Fibroblast of lung (primary cell): ENCODE measurements at regions not wholly inside any gene's neighbourhood (a gene's known extent, or its start where the extent isn't known, plus 50 kb on each side); places are given as distances from the start of the nearest gene placed in this dataset.

ENCODE experiments used
- CTCF ChIP-seq, 2 donors: IDR thresholded peaks in 1 of 2; conservative IDR thresholded peaks in 1 of 2; 1 replicate in 1 of 2; 2 replicates in 1 of 2; pipeline ENCODE4 v1.5.1; 2011 to 2012; ENCODE audit warnings: low read length in 2 of 2, control low read depth in 1 of 2, inconsistent platforms in 1 of 2, low read depth in 1 of 2, mild to moderate bottlenecking in 1 of 2
- EZH2 ChIP-seq: IDR thresholded peaks from 2 replicates; pipeline ENCODE4 v1.5.1; 2012; ENCODE audit warnings: low read length, control low read depth, mild to moderate bottlenecking; ENCODE audit errors: missing control alignments

GRCh38 chr4:135552131-135552530, 1350.5 kb upstream of the PABPC4L start:
- TF ChIP-seq CTCF (conservative IDR thresholded peaks at IDR 0.05 in 1 of 2, IDR thresholded peaks at IDR 0.05 in 1 of 2; ENCODE audit: low read depth in 1 of 2, low read length in 2 of 2) (no peak), EZH2 (no peak)
